ENCODE measurements at regions not wholly inside any gene's neighbourhood (a gene's known extent, or its start where the extent isn't known, plus 50 kb on each side); places are given as distances from the start of the nearest gene placed in this dataset.

GRCh38 chr10:105468759-105469158, 827.7 kb downstream of the SORCS3 start:
- no peak for DNase-seq (ENCODE audit: low read depth in 4 of 4, low spot score in 1 of 4)

GRCh38 chr10:105466521-105466920, 825.4 kb downstream of the SORCS3 start:
- DNase-seq (ENCODE audit: low read depth in 4 of 4, low spot score in 1 of 4) = no peak

DNA sequence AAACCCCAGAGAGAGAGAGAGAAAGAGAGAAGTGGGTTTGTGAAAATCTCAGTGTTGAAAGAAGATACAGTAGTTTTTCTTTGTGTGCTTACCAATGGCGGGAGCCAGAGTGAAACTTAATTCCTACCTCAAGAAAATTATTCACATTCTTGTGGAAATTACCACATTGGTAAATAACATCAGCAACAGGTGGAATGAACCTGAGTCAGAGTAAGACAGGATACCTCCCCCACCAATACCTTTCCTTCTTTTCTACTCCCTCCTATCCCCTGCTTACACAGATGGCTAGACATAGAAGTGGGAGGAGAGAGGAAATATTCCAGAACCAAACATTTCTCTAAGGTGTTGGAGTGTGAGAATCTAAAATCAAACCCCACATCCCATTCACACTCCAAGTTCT, 793.9 kb downstream of the SORCS3 start:
- no peak for DNase-seq (ENCODE audit: low read depth in 4 of 4, low spot score in 1 of 4)

- no peak for DNase-seq (ENCODE audit: low read depth in 4 of 4, low spot score in 1 of 4)
Observed at GRCh38 chr10:105413997-105414396, 772.9 kb downstream of the SORCS3 start.

GRCh38 chr10:105409370-105409769, 768.3 kb downstream of the SORCS3 start:
- DNase-seq (ENCODE audit: low read depth in 4 of 4, low spot score in 1 of 4) = no peak

GRCh38 chr10:105406488-105406887, 765.4 kb downstream of the SORCS3 start:
- DNase-seq (ENCODE audit: low read depth in 4 of 4, low spot score in 1 of 4) = no peak

DNA sequence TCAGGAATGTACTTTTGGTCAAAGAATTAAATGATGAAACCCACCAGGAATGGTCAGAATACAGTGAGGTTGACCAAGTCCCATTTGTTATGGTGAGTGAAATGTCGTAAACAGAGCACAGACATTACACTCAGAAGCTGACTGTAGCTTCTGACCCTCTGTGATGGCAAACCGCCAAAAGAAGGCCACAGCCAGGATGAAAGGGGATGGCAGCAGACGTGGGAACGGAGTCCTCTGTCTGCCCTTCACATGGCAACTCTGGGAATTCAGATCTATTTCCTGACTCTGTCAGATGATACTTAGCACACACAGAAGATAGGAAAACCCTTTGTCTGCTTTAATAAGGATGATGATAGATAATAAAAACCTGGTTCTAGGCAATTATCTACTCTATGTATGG, 757.1 kb downstream of the SORCS3 start:
- DNase-seq (ENCODE audit: low read depth in 4 of 4, low spot score in 1 of 4) = no peak

DNA sequence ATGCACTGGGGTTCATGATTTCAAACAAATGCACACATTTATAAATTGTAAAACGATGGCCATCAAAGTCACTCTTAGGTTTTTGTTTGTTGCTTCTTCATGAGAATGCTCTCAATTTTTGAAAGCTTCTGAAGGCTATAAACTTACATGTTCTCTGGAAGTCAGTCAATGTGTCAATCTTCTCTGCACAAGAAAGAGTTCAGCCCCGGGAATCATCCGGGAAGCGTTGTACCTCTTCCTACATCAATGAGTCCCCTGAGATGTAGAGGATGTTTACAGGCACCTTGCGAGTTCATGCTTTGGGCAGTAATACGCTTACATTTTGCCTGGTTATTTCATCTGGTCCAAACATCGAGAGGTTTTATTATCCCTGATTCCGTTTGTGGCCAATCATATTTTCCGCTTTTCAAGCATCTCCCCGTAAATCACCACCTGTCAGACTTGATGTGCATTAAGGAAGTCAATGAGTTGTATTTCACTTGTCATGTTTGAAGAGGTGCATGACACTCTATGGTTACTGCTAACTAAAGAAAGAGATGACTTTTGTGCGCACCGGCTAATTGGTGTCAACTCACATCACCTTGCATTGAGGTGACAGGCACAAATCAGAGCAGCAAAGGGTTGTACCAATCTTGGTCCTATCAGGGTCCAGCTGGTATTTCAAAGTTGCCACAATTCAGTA, 750.7 kb downstream of the SORCS3 start:
- no peak for DNase-seq (ENCODE audit: low read depth in 4 of 4, low spot score in 1 of 4)

DNA sequence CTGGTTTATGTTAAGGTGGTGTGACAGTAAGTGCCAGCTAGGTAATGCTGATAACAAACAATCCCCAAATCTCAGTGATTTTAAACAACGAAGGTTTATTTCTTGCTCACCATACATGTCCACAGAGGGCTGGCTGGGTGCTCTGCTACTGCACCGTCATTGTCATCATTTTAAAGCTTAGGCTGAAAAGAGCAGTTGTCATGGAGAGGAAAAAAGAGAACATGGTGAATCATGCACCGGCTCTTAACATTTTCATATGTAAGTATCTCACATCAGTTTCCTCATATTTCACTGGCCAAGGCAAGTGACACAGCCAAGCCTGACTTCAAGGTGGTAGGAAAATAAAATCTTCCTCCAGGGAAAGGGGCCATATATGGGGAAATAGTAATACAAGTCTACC, 746.9 kb downstream of the SORCS3 start:
- no peak for DNase-seq (ENCODE audit: low read depth in 4 of 4, low spot score in 1 of 4)

DNA sequence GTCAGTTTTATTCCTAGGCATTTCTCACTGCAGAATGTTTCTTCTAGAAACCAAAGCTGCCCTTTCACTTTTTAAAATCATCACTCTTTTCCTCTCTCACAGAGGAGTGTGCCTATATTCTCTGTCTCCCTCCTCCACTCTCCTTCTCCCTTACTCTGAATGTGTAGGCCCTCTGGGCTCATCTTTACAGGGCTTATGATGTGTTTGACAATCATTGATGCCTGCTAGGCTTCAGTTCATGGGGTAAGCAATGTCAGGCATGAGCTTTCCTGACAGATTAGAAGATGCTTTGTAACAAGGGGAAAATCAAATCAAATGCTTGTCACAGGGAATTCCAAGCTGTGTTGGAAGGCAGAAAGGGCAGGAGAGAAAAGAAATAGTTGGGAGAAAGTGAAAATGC, 742.9 kb downstream of the SORCS3 start:
- DNase-seq (ENCODE audit: low read depth in 4 of 4, low spot score in 1 of 4) = no peak

DNA sequence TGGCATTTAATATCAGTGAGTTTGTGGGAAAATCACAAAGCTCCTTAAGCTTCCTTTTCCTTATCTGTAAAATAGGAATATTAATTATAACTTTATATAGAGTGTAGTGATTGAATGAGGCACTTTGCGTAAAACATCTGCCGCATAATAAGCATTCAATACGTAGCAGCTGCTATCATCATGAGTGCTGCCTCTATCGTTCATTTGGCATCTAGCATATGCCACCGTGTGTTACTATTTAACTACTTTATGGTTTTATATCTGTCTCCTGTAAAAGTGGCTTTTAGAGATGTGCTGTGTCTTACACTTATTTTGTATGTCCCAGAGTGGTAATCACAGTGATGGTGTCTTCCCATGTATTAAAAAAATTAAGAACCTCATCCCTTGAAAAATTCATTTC, 729.6 kb downstream of the SORCS3 start:
- DNase-seq (ENCODE audit: low read depth in 4 of 4, low spot score in 1 of 4) = no peak

- no peak for DNase-seq (ENCODE audit: low read depth in 4 of 4, low spot score in 1 of 4)
Observed at GRCh38 chr10:105359708-105360107, 718.6 kb downstream of the SORCS3 start.

DNA sequence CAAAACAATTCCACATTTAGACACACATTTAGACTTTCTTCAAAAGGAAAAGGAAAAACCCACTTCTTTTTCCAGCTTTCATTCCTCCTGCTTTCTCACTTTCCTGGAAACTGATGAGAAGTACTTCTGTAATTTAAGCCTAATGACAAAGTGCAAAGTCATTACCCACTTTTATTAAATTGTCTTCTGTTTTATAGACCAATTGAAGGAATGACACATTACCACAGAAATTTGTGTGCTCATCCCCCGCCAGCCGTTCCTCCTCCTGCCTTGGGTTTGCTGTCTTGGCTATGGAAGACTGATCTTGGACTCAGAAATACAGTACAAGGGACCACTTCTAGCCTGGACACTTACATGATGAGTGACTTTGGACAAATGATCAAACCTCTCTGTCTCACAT, 717.8 kb downstream of the SORCS3 start:
- no peak for DNase-seq (ENCODE audit: low read depth in 4 of 4, low spot score in 1 of 4)

DNA sequence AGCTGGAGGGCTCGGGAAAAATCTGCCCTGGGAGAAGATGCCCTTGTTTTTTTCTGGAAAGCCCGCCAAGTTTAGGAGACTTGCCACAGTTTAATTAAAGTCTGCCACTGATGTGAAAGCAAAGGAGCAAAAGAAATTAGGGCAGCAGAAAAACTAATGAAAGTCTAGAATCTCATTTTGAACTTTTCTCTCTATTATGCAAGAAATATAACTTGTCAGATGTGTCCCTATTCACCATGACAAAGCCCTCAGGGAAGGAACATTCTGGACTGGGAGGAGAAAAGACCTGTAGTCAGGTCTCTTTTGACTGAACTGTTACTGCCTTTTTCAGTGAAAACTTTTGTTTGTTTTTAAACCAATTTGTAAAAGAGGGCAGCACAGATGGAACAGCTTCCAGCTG, 715.5 kb downstream of the SORCS3 start:
- DNase-seq (ENCODE audit: low read depth in 4 of 4, low spot score in 1 of 4) = no peak

DNA sequence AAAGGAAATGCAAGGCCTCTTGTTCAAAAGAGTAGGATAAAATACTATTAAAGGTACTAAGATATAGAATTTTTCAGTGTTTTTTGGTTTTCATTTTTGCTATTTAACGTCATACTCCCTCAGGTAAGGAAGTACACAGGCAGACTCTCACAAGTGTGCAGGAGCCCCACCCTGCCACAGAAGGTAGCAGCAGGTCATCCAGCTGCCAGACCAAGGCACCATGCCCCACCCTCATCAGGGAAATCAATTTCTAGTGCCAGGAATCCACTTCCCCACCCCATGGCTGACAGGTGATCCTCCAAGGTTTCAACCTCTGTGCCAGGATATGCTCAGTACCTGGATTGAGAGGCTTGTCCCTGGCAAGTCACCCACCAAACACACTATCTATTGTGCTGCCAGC, 712.9 kb downstream of the SORCS3 start:
- DNase-seq (ENCODE audit: low read depth in 4 of 4, low spot score in 1 of 4) = no peak

GRCh38 chr10:105352827-105353226, 711.7 kb downstream of the SORCS3 start:
- DNase-seq (ENCODE audit: low read depth in 4 of 4, low spot score in 1 of 4) = no peak

DNA sequence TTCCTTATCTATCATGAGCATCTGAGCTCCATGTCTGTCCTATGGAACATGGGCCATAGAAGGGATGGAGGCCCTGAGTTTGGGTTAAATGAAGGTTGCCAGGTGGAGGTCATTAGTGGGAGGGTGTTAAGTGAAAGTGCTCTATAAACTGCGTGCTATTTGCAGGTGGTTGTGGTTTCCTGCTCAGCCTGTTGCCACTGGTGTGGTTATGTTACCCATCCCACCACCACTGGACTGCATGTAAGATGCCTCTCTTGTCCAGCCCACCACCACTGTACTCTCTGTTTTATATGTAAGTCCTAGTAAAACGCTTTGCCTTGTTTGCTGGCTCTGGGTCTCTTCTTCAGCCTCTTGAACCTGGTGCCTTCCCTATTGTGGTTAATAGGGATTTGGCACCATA, 711.2 kb downstream of the SORCS3 start:
- no peak for DNase-seq (ENCODE audit: low read depth in 4 of 4, low spot score in 1 of 4)

- DNase-seq (ENCODE audit: low read depth in 4 of 4, low spot score in 1 of 4) = no peak
Observed at GRCh38 chr10:105351187-105351586, 710.1 kb downstream of the SORCS3 start.

- no peak for DNase-seq (ENCODE audit: low read depth in 4 of 4, low spot score in 1 of 4)
Observed at GRCh38 chr10:105347487-105347886, 706.4 kb downstream of the SORCS3 start.

GRCh38 chr10:105342606-105343005, 701.5 kb downstream of the SORCS3 start:
- no peak for DNase-seq (ENCODE audit: low read depth in 4 of 4, low spot score in 1 of 4)

DNA sequence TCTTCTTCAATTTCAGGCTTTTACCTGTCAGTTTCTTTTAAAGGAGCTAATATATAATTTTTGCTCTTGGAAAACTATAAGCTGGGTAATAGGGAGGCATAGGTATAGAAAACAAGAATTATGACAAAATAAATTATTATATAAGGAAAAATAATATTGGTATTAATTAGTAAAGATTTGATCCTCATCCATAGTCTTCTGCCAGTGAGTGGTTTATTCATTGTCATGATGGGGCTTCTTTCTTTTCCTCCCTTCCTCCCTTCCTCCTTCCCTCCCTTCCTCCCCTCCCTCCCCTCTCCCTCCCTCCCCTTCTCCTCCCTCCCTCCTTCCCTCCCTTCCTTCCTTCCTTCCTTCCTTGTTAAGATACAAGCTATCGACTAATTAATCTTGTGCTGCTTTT, 698.6 kb downstream of the SORCS3 start:
- no peak for DNase-seq (ENCODE audit: low read depth in 4 of 4, low spot score in 1 of 4)

GRCh38 chr10:105328503-105329133, 687.5 kb downstream of the SORCS3 start:
- DNase-seq (ENCODE audit: low read depth in 4 of 4, low spot score in 1 of 4) = no peak
